SK-N-SH (cell line): ENCODE measurements at regions not wholly inside any gene's neighbourhood (a gene's known extent, or its start where the extent isn't known, plus 50 kb on each side); places are given as distances from the start of the nearest gene placed in this dataset.

Source experiments
- CTCF ChIA-PET: fragments of 300-600, 350-600 bp; formaldehyde crosslinking; extraction: SDS; loops from one replicate; lab custom pipeline; 2021; lab: Yijun Ruan, JAX
- POLR2A ChIA-PET: fragments of 350-600 bp; sonication (Branson Sonifier 250); formaldehyde crosslinking; extraction: SDS; loops from one replicate; lab custom pipeline; 2020; ENCODE audit warnings: antibody characterized with exemption, inconsistent platforms; lab: Yijun Ruan, JAX
- DNase-seq: peaks from one replicate; pipeline ENCODE4 v3.0.0; 2012
- H2AFZ ChIP-seq: fragments of 200-600 bp; sonication (generic); 2 replicates; pipeline ENCODE4 v1.8.1; 2016; ENCODE audit warnings: antibody characterized with exemption, mild to moderate bottlenecking, low read depth
- H3F3A ChIP-seq: fragments of 200-600 bp; sonication (generic); replicated peaks from 2 replicates; pipeline ENCODE3; 2016; ENCODE audit warnings: antibody characterized with exemption, mild to moderate bottlenecking; ENCODE audit not compliant: insufficient read depth
- H3K27ac ChIP-seq, 2 experiments: fragments of 200-500 bp in 1 of 2; fragments of 200-600 bp in 1 of 2; sonication (Bioruptor generic) in 1 of 2; sonication (generic), shearing (Covaris generic) in 1 of 2; 2 replicates each; pipeline versions ENCODE4 v1.5.1 to v1.6.1; 2014 to 2016; ENCODE audit warnings: low read depth in 2 of 2, inconsistent platforms in 1 of 2, low read length in 1 of 2, mild to moderate bottlenecking in 1 of 2, mixed read lengths in 1 of 2
- H3K27me3 ChIP-seq: fragments of 200-600 bp; sonication (generic), shearing (Covaris generic); 2 replicates; pipeline ENCODE4 v1.6.1; 2016; ENCODE audit warnings: mixed run types; ENCODE audit not compliant: insufficient read depth
- H3K36me3 ChIP-seq, 2 experiments: fragments of 200-500 bp in 1 of 2; fragments of 200-600 bp in 1 of 2; sonication (Bioruptor generic) in 1 of 2; sonication (generic) in 1 of 2; replicated peaks in 1 of 2; 2 replicates each; pipeline versions ENCODE3 to v1.5.1; 2014 to 2016; ENCODE audit warnings: low read length in 1 of 2, mild to moderate bottlenecking in 1 of 2; ENCODE audit not compliant: insufficient read depth in 2 of 2, control insufficient read depth in 1 of 2
- H3K4me1 ChIP-seq, 2 experiments: fragments of 200-500 bp in 1 of 2; fragments of 200-600 bp in 1 of 2; sonication (Bioruptor generic) in 1 of 2; sonication (generic), shearing (Covaris generic) in 1 of 2; 2 replicates each; pipeline versions ENCODE4 v1.5.1 to v1.6.1; 2014 to 2016; ENCODE audit warnings: low read depth in 1 of 2, low read length in 1 of 2, mixed run types in 1 of 2; ENCODE audit not compliant: insufficient read depth in 2 of 2, control insufficient read depth in 1 of 2
- H3K4me2 ChIP-seq: fragments of 200-600 bp; sonication (generic), shearing (Covaris generic); 2 replicates; pipeline ENCODE4 v1.6.1; 2017; ENCODE audit warnings: mixed run types
- H3K4me3 ChIP-seq, 2 experiments: fragments of 200-500 bp in 1 of 2; fragments of 200-600 bp in 1 of 2; sonication (Bioruptor generic) in 1 of 2; sonication (generic), shearing (Covaris generic) in 1 of 2; 2 replicates each; pipeline versions ENCODE4 v1.5.1 to v1.8.1; 2014 to 2016; ENCODE audit warnings: low read depth in 2 of 2, inconsistent platforms in 1 of 2, low read length in 1 of 2, mild to moderate bottlenecking in 1 of 2, mixed read lengths in 1 of 2, moderate library complexity in 1 of 2
- H3K79me2 ChIP-seq: fragments of 200-600 bp; sonication (generic); 2 replicates; pipeline ENCODE4 v1.8.1; 2017; ENCODE audit warnings: mild to moderate bottlenecking; ENCODE audit not compliant: insufficient read depth
- H3K9ac ChIP-seq: fragments of 200-600 bp; sonication (generic); 2 replicates; pipeline ENCODE4 v1.6.1; 2017; ENCODE audit warnings: mixed run types
- H3K9me2 ChIP-seq: fragments of 200-600 bp; sonication (generic); 2 replicates; pipeline ENCODE4 v1.6.1; 2017; ENCODE audit warnings: mixed run types
- H3K9me3 ChIP-seq: fragments of 200-600 bp; sonication (generic); 2 replicates; pipeline ENCODE4 v1.6.1; 2017; ENCODE audit warnings: mixed run types, mild to moderate bottlenecking, moderate library complexity
- H4K20me1 ChIP-seq: fragments of 200-600 bp; sonication (generic); 2 replicates; pipeline ENCODE4 v1.6.1; 2017; ENCODE audit warnings: mild to moderate bottlenecking, mixed run types; ENCODE audit not compliant: insufficient read depth
- ELF1 ChIP-seq: IDR thresholded peaks from 2 replicates; pipeline ENCODE4 v1.4.0; 2012
- EP300 ChIP-seq, 2 experiments: IDR thresholded peaks; 2 replicates each; pipeline versions ENCODE4 v1.4.0 to v1.6.1; 2012; ENCODE audit warnings: borderline replicate concordance in 1 of 2, low read depth in 1 of 2, low read length in 1 of 2
- EZH2phosphoT487 ChIP-seq: fragments of 200-600 bp; sonication (generic); IDR thresholded peaks from 2 replicates; pipeline ENCODE4 v1.6.1; 2017; ENCODE audit warnings: low read depth, mixed run types, mild to moderate bottlenecking, antibody characterized with exemption, moderate library complexity, borderline replicate concordance
- FOSL2 ChIP-seq: IDR thresholded peaks from 2 replicates; pipeline ENCODE4 v1.4.0; 2012; ENCODE audit warnings: low read depth, mild to moderate bottlenecking, moderate library complexity, borderline replicate concordance
- FOXM1 ChIP-seq: IDR thresholded peaks from 2 replicates; pipeline ENCODE4 v1.4.0; 2012; ENCODE audit warnings: low read depth, mild to moderate bottlenecking
- GABPA ChIP-seq: IDR thresholded peaks from 2 replicates; pipeline ENCODE4 v1.4.0; 2012; ENCODE audit warnings: low read depth, mild to moderate bottlenecking
- GATA2 ChIP-seq: sonication (generic); formaldehyde crosslinking; IDR thresholded peaks from 2 replicates; pipeline ENCODE4 v1.5.0; 2020; ENCODE audit warnings: mild to moderate bottlenecking, missing genetic modification reagents
- JUND ChIP-seq: IDR thresholded peaks from 2 replicates; pipeline ENCODE4 v1.4.0; 2012
- NFIC ChIP-seq: IDR thresholded peaks from 2 replicates; pipeline ENCODE4 v1.4.0; 2012; ENCODE audit warnings: borderline replicate concordance
- NRF1 ChIP-seq: IDR thresholded peaks from 2 replicates; pipeline ENCODE4 v1.6.1; 2012; ENCODE audit warnings: low read depth, mild to moderate bottlenecking, low read length
- POLR2AphosphoS5 ChIP-seq: IDR thresholded peaks from 2 replicates; pipeline ENCODE4 v1.6.1; 2012; ENCODE audit warnings: low read depth, low read length
- RAD21 ChIP-seq: IDR thresholded peaks from 2 replicates; pipeline ENCODE4 v1.6.1; 2012; ENCODE audit warnings: mild to moderate bottlenecking, low read length
- RXRA ChIP-seq: IDR thresholded peaks from 2 replicates; pipeline ENCODE4 v1.4.0; 2012; ENCODE audit warnings: low read depth, mild to moderate bottlenecking, borderline replicate concordance
- SIN3A ChIP-seq: IDR thresholded peaks from 2 replicates; pipeline ENCODE4 v1.6.1; 2012; ENCODE audit warnings: low read depth, mild to moderate bottlenecking, low read length, moderate library complexity, borderline replicate concordance
- SMC3 ChIP-seq: IDR thresholded peaks from 2 replicates; pipeline ENCODE4 v1.6.1; 2012; ENCODE audit warnings: low read depth, low read length, improper control_type of control experiment
- TAF1 ChIP-seq: IDR thresholded peaks from 2 replicates; pipeline ENCODE4 v1.6.1; 2012; ENCODE audit warnings: low read depth, mild to moderate bottlenecking, low read length, moderate library complexity, borderline replicate concordance
- TCF12 ChIP-seq: IDR thresholded peaks from 2 replicates; pipeline ENCODE4 v1.4.0; 2012
- TEAD4 ChIP-seq: IDR thresholded peaks from 2 replicates; pipeline ENCODE4 v1.4.0; 2012; ENCODE audit warnings: mild to moderate bottlenecking, borderline replicate concordance; ENCODE audit not compliant: insufficient read depth
- WGBS: methylation state at CpG from one replicate; pipeline ENCODE4 v1.1.6; 2017; ENCODE audit warnings: low lambda C conversion rate; 5-methylcytosine and 5-hydroxymethylcytosine counted together
- TF ChIP-seq, protein P1 (sequence below): fragments of 150-350 bp; IDR thresholded peaks from 2 replicates; pipeline ENCODE4 v1.6.1; 2016; ENCODE audit warnings: mild to moderate bottlenecking, low read depth, low read length
- TF ChIP-seq, protein P2 (sequence below): fragments of 150-350 bp; IDR thresholded peaks from 2 replicates; pipeline ENCODE4 v1.6.1; 2017; ENCODE audit warnings: antibody characterized with exemption, low read length, low read depth, borderline replicate concordance
- TF ChIP-seq, protein P3 (sequence below): fragments of 200-600 bp; sonication (generic); IDR thresholded peaks from 2 replicates; pipeline ENCODE4 v1.6.1; 2017; ENCODE audit warnings: antibody characterized with exemption, mild to moderate bottlenecking, moderate library complexity
- TF ChIP-seq, protein P4 (sequence below): IDR thresholded peaks from 2 replicates; pipeline ENCODE4; 2012
- TF ChIP-seq, protein P5 (sequence below): IDR thresholded peaks from 2 replicates; pipeline ENCODE4 v1.4.0; 2012; ENCODE audit warnings: low read depth, borderline replicate concordance
- TF ChIP-seq, protein P6 (sequence below): IDR thresholded peaks from 2 replicates; pipeline ENCODE4 v1.4.0; 2012; ENCODE audit warnings: low read depth
- TF ChIP-seq, protein P7 (sequence below): IDR thresholded peaks from 2 replicates; pipeline ENCODE4 v1.4.0; 2012; ENCODE audit warnings: low read depth, borderline replicate concordance

DNA sequence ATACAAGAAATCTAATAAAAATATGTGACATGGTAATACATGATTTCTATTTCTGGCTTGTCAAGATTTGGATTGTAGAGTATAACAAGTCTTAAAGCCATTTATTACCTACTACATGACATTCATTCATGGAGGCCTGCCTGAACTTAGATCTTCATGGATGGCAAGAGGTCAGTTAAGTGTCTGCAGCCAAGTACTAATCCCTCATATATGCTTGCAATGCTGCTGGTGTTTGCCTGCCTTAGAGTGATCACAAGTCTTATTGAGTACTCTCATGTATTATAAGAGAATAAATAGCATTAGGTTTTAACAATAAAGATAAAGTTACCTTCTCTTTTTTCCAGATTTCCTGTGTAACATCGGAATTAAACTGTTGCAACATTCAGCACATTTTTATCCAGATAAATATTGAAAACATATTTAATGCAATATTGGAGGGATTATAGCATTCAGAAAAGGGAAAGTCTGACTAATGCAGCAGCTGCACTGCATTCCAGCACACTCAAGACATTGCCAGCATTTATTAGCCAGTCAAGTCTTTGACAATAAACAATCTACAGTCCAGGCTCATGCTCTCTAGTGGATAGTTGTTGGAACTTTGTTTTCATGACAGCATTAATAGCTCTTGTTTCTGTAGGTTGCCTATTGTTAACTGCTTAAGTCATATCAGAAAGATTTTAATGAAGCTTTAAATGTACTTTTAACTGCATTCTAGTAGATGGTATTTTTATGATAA, 737.1 kb downstream of the FAT4 start:
- H3K9me3 ChIP-seq: no peaks in the 10 kb centered on the region
- CTCF ChIA-PET: no interaction called here
- H2AFZ ChIP-seq: peak overlapping the region; percentile 37; the same call in 1 of the 2 replicates
- no peak for DNase-seq
- no peaks in the 10 kb centered on the region for H3K27me3 ChIP-seq
- POLR2A ChIA-PET: interaction anchor here (0.7 kb wide), 1 partner anchor 16 kb away, joined by 3 read pairs; no protein-coding TSS in a partner anchor
- H3K79me2 ChIP-seq: no peaks in the 10 kb centered on the region
- no peak overlapping the region for H3K4me3 ChIP-seq
- WGBS: 10% methylated on average over 1 of the region's 1 CpG
- H3F3A ChIP-seq: peaks cover 4% of the 10 kb centered on the region
- H3K9ac ChIP-seq: no peak overlapping the region
- no peaks in the 10 kb centered on the region for H3K9me2 ChIP-seq
- H3K4me1 ChIP-seq: peaks cover 2 to 4% of the 10 kb centered on the region in 2 experiments; a peak in 2 of 4 replicates
- no peaks in the 10 kb centered on the region for H4K20me1 ChIP-seq
- peak overlapping the region; percentile 9; the same call in 1 of the 2 replicates for H3K4me2 ChIP-seq
- H3K36me3 ChIP-seq: no peaks in the 10 kb centered on the region
- peak overlapping the region; percentile 29 to 85; a peak in 2 of 4 replicates for H3K27ac ChIP-seq
- TF ChIP-seq NRF1 (no peak), ELF1 (0 out of 2 replicates have a peak, but pooled peaks have one; percentile 15), GABPA (0 out of 2 replicates have a peak, but pooled peaks have one; percentile 23), RAD21 (peak; percentile 26; the same call in 1 of the 2 replicates), NFIC (peak; percentile 82), EZH2phosphoT487 (no peak), SMC3 (peak; percentile 35), TAF1 (peak; percentile 34; the same call in 1 of the 2 replicates), FOSL2 (peak; percentile 78), RXRA (peak; percentile 80; the same call in 1 of the 2 replicates), EP300 (IDR thresholded peaks at IDR 0.05; ENCODE audit: borderline replicate concordance in 1 of 2, low read depth in 1 of 2, low read length in 1 of 2) (peak; percentile 86 to 97), FOXM1 (peak; percentile 75; the same call in 1 of the 2 replicates), TCF12 (peak; percentile 100), POLR2AphosphoS5 (peak; percentile 93), SIN3A (peak; percentile 83; the same call in 1 of the 2 replicates), JUND (peak; percentile 89), TEAD4 (peak; percentile 95), GATA2 (CRISPR knock-in tag) (no peak)
- TF ChIP-seq, protein P1, sequence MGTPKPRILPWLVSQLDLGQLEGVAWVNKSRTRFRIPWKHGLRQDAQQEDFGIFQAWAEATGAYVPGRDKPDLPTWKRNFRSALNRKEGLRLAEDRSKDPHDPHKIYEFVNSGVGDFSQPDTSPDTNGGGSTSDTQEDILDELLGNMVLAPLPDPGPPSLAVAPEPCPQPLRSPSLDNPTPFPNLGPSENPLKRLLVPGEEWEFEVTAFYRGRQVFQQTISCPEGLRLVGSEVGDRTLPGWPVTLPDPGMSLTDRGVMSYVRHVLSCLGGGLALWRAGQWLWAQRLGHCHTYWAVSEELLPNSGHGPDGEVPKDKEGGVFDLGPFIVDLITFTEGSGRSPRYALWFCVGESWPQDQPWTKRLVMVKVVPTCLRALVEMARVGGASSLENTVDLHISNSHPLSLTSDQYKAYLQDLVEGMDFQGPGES: no peak
- TF ChIP-seq, protein P2, sequence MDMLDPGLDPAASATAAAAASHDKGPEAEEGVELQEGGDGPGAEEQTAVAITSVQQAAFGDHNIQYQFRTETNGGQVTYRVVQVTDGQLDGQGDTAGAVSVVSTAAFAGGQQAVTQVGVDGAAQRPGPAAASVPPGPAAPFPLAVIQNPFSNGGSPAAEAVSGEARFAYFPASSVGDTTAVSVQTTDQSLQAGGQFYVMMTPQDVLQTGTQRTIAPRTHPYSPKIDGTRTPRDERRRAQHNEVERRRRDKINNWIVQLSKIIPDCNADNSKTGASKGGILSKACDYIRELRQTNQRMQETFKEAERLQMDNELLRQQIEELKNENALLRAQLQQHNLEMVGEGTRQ: no peak
- TF ChIP-seq, protein P3, sequence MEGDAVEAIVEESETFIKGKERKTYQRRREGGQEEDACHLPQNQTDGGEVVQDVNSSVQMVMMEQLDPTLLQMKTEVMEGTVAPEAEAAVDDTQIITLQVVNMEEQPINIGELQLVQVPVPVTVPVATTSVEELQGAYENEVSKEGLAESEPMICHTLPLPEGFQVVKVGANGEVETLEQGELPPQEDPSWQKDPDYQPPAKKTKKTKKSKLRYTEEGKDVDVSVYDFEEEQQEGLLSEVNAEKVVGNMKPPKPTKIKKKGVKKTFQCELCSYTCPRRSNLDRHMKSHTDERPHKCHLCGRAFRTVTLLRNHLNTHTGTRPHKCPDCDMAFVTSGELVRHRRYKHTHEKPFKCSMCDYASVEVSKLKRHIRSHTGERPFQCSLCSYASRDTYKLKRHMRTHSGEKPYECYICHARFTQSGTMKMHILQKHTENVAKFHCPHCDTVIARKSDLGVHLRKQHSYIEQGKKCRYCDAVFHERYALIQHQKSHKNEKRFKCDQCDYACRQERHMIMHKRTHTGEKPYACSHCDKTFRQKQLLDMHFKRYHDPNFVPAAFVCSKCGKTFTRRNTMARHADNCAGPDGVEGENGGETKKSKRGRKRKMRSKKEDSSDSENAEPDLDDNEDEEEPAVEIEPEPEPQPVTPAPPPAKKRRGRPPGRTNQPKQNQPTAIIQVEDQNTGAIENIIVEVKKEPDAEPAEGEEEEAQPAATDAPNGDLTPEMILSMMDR: peak; percentile 50
- TF ChIP-seq, protein P4, sequence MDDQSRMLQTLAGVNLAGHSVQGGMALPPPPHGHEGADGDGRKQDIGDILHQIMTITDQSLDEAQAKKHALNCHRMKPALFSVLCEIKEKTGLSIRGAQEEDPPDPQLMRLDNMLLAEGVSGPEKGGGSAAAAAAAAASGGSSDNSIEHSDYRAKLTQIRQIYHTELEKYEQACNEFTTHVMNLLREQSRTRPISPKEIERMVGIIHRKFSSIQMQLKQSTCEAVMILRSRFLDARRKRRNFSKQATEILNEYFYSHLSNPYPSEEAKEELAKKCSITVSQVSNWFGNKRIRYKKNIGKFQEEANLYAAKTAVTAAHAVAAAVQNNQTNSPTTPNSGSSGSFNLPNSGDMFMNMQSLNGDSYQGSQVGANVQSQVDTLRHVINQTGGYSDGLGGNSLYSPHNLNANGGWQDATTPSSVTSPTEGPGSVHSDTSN: peak; percentile 97
- TF ChIP-seq, protein P5, sequence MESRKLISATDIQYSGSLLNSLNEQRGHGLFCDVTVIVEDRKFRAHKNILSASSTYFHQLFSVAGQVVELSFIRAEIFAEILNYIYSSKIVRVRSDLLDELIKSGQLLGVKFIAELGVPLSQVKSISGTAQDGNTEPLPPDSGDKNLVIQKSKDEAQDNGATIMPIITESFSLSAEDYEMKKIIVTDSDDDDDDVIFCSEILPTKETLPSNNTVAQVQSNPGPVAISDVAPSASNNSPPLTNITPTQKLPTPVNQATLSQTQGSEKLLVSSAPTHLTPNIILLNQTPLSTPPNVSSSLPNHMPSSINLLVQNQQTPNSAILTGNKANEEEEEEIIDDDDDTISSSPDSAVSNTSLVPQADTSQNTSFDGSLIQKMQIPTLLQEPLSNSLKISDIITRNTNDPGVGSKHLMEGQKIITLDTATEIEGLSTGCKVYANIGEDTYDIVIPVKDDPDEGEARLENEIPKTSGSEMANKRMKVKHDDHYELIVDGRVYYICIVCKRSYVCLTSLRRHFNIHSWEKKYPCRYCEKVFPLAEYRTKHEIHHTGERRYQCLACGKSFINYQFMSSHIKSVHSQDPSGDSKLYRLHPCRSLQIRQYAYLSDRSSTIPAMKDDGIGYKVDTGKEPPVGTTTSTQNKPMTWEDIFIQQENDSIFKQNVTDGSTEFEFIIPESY: no peak; the same call in 1 of the 2 replicates
- TF ChIP-seq, protein P6, sequence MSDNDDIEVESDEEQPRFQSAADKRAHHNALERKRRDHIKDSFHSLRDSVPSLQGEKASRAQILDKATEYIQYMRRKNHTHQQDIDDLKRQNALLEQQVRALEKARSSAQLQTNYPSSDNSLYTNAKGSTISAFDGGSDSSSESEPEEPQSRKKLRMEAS: peak; percentile 59
- TF ChIP-seq, protein P7, sequence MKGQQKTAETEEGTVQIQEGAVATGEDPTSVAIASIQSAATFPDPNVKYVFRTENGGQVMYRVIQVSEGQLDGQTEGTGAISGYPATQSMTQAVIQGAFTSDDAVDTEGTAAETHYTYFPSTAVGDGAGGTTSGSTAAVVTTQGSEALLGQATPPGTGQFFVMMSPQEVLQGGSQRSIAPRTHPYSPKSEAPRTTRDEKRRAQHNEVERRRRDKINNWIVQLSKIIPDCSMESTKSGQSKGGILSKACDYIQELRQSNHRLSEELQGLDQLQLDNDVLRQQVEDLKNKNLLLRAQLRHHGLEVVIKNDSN: no peak
